Calu3 (cell line): ENCODE measurements at regions not wholly inside any gene's neighbourhood (a gene's known extent, or its start where the extent isn't known, plus 50 kb on each side); places are given as distances from the start of the nearest gene placed in this dataset.

Experiments used
- BruUV-seq: library from RNA; stranded (reverse); fragments of 400-500 nt; replicated peaks from 2 replicates; lab custom pipeline; 2021; lab: Mats Ljungman, UMichigan
- CTCF ChIA-PET: fragments of 300-600 bp; sonication (Branson Sonifier 250); formaldehyde crosslinking; loops from one replicate; lab custom pipeline; 2022; ENCODE audit warnings: antibody characterized with exemption; lab: Charles Lee
- DNase-seq: peaks from one replicate; pipeline ENCODE4 v3.0.0; 2022
- H3K27ac Mint-ChIP-seq: one replicate; pipeline ENCODE4 v1.8.0; 2022; ENCODE audit warnings: mixed read lengths; ENCODE audit not compliant: unreplicated experiment
- H3K27me3 Mint-ChIP-seq: one replicate; pipeline ENCODE4 v1.8.0; 2022; ENCODE audit warnings: mixed read lengths; ENCODE audit not compliant: unreplicated experiment
- H3K36me3 Mint-ChIP-seq: one replicate; pipeline ENCODE4 v1.8.0; 2022; ENCODE audit warnings: mild to moderate bottlenecking, moderate library complexity, mixed read lengths; ENCODE audit not compliant: insufficient read depth, unreplicated experiment
- H3K4me1 Mint-ChIP-seq: one replicate; pipeline ENCODE4 v1.8.0; 2022; ENCODE audit warnings: mild to moderate bottlenecking, low read depth, mixed read lengths; ENCODE audit not compliant: unreplicated experiment
- H3K4me3 Mint-ChIP-seq: one replicate; pipeline ENCODE4 v1.8.0; 2022; ENCODE audit warnings: mild to moderate bottlenecking, low read depth, moderate library complexity, mixed read lengths; ENCODE audit not compliant: unreplicated experiment
- H3K9me3 Mint-ChIP-seq: one replicate; pipeline ENCODE4 v1.8.0; 2022; ENCODE audit warnings: low read depth, mixed read lengths; ENCODE audit not compliant: unreplicated experiment
- CTCF ChIP-seq: fragments of 200-600 bp; IDR thresholded peaks from one replicate; pipeline ENCODE4 v1.8.0; 2022; ENCODE audit warnings: antibody characterized with exemption; ENCODE audit not compliant: unreplicated experiment
- intact Hi-C: fragments of 100-400 bp; cut with micrococcal nuclease; formaldehyde crosslinking; loops from one replicate; pipeline ENCODE4 v1.10.0; 2022; ENCODE audit not compliant: unreplicated experiment

GRCh38 chr6:113508249-113508648, 348.9 kb upstream of the MARCKS start:
- no peak overlapping the region for H3K4me3 Mint-ChIP-seq
- TF ChIP-seq CTCF: no peak
- H3K4me1 Mint-ChIP-seq: no peaks in the 10 kb centered on the region
- no peak overlapping the region for H3K27ac Mint-ChIP-seq
- H3K9me3 Mint-ChIP-seq: no peaks in the 10 kb centered on the region
- CTCF ChIA-PET: no interaction called here
- H3K36me3 Mint-ChIP-seq: no peaks in the 10 kb centered on the region
- DNase-seq: no peak
- BruUV-seq: no TSS peak
- no peaks in the 10 kb centered on the region for H3K27me3 Mint-ChIP-seq
- intact Hi-C loops: no loop called here

DNA sequence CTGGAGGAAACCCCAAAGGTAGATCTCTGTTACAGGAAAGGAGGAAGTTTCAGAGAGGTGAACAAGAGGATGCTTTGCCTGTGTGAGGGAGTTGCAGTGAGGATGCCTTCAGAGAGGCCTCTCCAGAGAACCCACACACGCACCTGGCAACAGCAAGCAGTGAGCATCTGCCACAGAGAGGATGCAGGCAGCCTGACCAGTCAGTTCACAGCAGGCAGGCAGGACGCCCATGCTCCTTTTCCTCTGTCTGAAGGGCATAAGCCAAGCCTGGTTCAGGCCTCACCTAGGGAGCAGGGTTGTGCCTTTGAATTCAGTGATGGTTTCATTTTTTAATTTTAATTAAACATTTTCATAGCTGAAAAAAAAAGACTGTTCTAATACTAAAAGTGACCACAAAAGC, 346.0 kb upstream of the MARCKS start:
- no peaks in the 10 kb centered on the region for H3K9me3 Mint-ChIP-seq
- CTCF ChIA-PET: no interaction called here
- no peak for DNase-seq
- H3K27ac Mint-ChIP-seq: no peak overlapping the region
- H3K36me3 Mint-ChIP-seq: no peaks in the 10 kb centered on the region
- H3K27me3 Mint-ChIP-seq: no peaks in the 10 kb centered on the region
- intact Hi-C loops: no loop called here
- no peak for TF ChIP-seq CTCF
- no peak overlapping the region for H3K4me3 Mint-ChIP-seq
- no TSS peak for BruUV-seq
- no peaks in the 10 kb centered on the region for H3K4me1 Mint-ChIP-seq

DNA sequence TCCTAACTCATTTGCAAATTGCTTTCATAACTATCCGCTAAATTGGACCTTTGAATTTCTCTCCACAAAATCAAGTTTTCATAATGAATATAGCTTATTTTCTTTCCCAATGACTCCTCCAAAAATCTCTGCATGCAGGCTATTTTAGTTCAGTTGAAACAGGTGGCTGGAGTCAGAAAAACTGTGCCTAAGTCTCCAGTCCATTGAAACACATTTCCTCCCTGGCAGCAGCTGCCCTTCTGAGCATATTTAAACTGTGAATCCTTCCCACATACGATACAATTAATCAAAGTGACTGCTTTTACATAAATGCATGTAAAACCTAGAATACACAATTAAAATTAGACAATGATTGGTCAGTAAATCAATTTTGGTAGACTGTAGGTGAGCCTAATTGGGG, 344.6 kb upstream of the MARCKS start:
- no peak for DNase-seq
- intact Hi-C loops: no loop called here
- TF ChIP-seq CTCF: no peak
- Mint-ChIP-seq H3K4me1 (no peaks in the 10 kb centered on the region), H3K36me3 (no peaks in the 10 kb centered on the region), H3K4me3 (no peak overlapping the region), H3K9me3 (no peaks in the 10 kb centered on the region), H3K27ac (no peak overlapping the region), H3K27me3 (no peaks in the 10 kb centered on the region)
- CTCF ChIA-PET: no interaction called here
- no TSS peak for BruUV-seq

DNA sequence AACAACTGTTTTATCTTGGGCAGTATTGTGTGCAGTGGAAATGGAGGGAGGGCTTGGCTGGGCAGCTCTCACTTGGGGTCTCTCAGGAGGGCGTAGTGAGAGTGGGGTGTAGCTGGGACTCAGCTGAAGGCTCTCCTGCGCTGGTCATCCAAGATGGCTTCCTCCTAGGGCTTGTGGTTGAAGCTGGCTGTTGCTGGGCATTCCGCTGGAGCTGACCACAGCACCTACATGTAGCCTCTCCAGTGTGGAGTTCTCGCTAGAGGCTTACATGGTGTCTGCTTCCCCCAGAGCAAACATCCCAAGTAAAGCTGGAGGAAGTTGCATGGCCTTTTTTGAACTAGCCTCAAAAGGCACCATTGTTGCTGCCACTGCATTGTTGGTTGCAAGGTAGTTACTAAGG, 344.1 kb upstream of the MARCKS start:
- H3K9me3 Mint-ChIP-seq: no peaks in the 10 kb centered on the region
- DNase-seq: no peak
- no peaks in the 10 kb centered on the region for H3K36me3 Mint-ChIP-seq
- intact Hi-C loops: no loop called here
- H3K27ac Mint-ChIP-seq: no peak overlapping the region
- no peak overlapping the region for H3K4me3 Mint-ChIP-seq
- BruUV-seq: no TSS peak
- no peaks in the 10 kb centered on the region for H3K27me3 Mint-ChIP-seq
- CTCF ChIA-PET: no interaction called here
- no peak for TF ChIP-seq CTCF
- H3K4me1 Mint-ChIP-seq: no peaks in the 10 kb centered on the region
